ENCODE measurements at regions not wholly inside any gene's neighbourhood (a gene's known extent, or its start where the extent isn't known, plus 50 kb on each side); places are given as distances from the start of the nearest gene placed in this dataset.

DNA sequence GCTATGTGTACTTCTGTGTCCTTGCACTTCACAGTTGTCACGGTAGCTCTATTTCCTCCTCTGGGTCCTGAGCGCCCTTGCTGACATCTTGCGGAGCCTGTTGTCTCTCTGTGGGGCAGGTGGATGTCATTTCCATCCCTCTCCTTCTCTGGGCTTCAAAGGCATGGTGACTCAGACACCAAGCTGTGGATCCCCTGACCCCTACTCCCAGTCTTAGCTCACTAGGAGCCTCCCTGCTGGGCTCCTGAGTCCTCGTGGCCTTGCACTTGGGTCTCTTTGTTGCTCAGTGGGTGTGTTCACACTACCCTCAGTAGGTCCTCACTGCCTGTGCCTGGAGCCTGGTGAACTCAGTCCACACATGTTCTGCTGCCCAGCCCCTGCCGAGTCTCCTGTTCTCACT lies 100.3 kb upstream of the PAX2 start:
- BruUV-seq (replicated peaks), result no TSS peak
- intact Hi-C loops (cut with micrococcal nuclease; ENCODE audit: unreplicated experiment), result no loop called here
- Histone ChIP-seq H3K9me3 (no peaks in the 10 kb centered on the region), H3K36me3 (ENCODE audit: control insufficient read depth, insufficient read depth, low read length) (no peaks in the 10 kb centered on the region), H3K4me3 (ENCODE audit: low read depth, low read length) (no peak overlapping the region), H3K4me1 (no peaks in the 10 kb centered on the region), H3K27me3 (replicated peaks; ENCODE audit: control insufficient read depth, insufficient read depth, low read length) (no peaks in the 10 kb centered on the region)
- H3K27me3 Mint-ChIP-seq (ENCODE audit: insufficient read depth, unreplicated experiment), result peaks cover 6% of the 10 kb centered on the region
- H3K4me3 Mint-ChIP-seq (ENCODE audit: unreplicated experiment), result no peak overlapping the region
- POLR2A ChIA-PET, result no interaction called here
- H3K36me3 Mint-ChIP-seq (ENCODE audit: insufficient read depth, unreplicated experiment), result no peaks in the 10 kb centered on the region
- H3K4me1 Mint-ChIP-seq (ENCODE audit: low read depth, unreplicated experiment), result peaks cover 7% of the 10 kb centered on the region
- CTCF ChIA-PET, result no interaction called here
- no peak overlapping the region for H3K27ac Mint-ChIP-seq (ENCODE audit: unreplicated experiment)
- DNase-seq, result no peak
- H3K9me3 Mint-ChIP-seq (ENCODE audit: unreplicated experiment), result no peaks in the 10 kb centered on the region
- TF ChIP-seq, protein P1, sequence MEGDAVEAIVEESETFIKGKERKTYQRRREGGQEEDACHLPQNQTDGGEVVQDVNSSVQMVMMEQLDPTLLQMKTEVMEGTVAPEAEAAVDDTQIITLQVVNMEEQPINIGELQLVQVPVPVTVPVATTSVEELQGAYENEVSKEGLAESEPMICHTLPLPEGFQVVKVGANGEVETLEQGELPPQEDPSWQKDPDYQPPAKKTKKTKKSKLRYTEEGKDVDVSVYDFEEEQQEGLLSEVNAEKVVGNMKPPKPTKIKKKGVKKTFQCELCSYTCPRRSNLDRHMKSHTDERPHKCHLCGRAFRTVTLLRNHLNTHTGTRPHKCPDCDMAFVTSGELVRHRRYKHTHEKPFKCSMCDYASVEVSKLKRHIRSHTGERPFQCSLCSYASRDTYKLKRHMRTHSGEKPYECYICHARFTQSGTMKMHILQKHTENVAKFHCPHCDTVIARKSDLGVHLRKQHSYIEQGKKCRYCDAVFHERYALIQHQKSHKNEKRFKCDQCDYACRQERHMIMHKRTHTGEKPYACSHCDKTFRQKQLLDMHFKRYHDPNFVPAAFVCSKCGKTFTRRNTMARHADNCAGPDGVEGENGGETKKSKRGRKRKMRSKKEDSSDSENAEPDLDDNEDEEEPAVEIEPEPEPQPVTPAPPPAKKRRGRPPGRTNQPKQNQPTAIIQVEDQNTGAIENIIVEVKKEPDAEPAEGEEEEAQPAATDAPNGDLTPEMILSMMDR (IDR thresholded peaks at IDR 0.05; ENCODE audit: insufficient read depth in 1 of 2, low read depth in 1 of 2, low read length in 1 of 2, severe bottlenecking in 1 of 2, unreplicated experiment in 1 of 2), result no peak

DNA sequence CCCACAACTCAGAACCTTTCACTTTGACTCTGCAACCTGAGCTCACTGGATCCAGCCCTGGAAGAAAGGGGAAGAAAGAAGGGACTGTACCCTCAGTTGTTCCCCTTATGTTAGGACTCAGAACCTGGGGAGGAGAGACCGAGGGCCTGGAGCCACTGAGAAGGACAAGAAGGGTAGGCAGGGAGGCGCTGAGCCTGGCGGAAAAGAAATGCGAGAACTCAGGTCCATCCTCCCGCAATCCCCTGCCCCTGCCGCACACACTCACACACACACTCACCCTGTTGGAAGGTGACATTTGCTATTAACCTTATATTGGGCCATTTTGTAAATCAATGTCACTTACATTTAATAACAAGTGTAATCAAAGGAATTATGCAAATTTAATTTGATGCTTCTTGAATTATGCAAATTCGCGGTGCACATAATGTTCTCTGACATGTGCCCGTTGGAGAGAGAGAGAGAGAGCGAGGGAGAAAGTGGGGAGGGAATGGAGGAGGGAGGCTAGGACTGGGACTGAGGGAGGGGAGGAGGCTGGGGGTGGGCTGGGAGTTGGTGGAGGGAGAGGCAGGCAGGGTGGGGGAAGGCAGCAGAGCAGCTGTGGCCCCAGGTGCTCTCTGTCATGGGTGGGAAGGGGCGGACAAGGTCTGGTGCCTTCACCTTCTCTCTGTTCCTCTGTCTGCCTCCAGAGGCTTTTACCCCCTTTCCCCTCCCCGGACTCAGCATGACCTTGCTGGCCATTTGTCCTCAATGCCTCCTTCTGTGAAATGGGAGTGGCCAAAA lies 99.6 kb upstream of the PAX2 start:
- TF ChIP-seq, protein P1 (IDR thresholded peaks at IDR 0.05; ENCODE audit: insufficient read depth in 1 of 2, low read depth in 1 of 2, low read length in 1 of 2, severe bottlenecking in 1 of 2, unreplicated experiment in 1 of 2), result no peak
- Histone ChIP-seq H3K36me3 (ENCODE audit: control insufficient read depth, insufficient read depth, low read length) (no peaks in the 10 kb centered on the region), H3K4me1 (no peaks in the 10 kb centered on the region), H3K4me3 (ENCODE audit: low read depth, low read length) (no peak overlapping the region), H3K27me3 (replicated peaks; ENCODE audit: control insufficient read depth, insufficient read depth, low read length) (no peaks in the 10 kb centered on the region), H3K9me3 (no peaks in the 10 kb centered on the region)
- Mint-ChIP-seq H3K27ac (ENCODE audit: unreplicated experiment) (no peak overlapping the region), H3K36me3 (ENCODE audit: insufficient read depth, unreplicated experiment) (no peaks in the 10 kb centered on the region), H3K9me3 (ENCODE audit: unreplicated experiment) (no peaks in the 10 kb centered on the region), H3K4me3 (ENCODE audit: unreplicated experiment) (no peak overlapping the region), H3K4me1 (ENCODE audit: low read depth, unreplicated experiment) (peaks cover 7% of the 10 kb centered on the region), H3K27me3 (ENCODE audit: insufficient read depth, unreplicated experiment) (peaks cover 6% of the 10 kb centered on the region)
- ChIA-PET POLR2A (no interaction called here), CTCF (no interaction called here)
- intact Hi-C loops (cut with micrococcal nuclease; ENCODE audit: unreplicated experiment), result no loop called here
- DNase-seq, result no peak
- BruUV-seq (replicated peaks), result no TSS peak

DNA sequence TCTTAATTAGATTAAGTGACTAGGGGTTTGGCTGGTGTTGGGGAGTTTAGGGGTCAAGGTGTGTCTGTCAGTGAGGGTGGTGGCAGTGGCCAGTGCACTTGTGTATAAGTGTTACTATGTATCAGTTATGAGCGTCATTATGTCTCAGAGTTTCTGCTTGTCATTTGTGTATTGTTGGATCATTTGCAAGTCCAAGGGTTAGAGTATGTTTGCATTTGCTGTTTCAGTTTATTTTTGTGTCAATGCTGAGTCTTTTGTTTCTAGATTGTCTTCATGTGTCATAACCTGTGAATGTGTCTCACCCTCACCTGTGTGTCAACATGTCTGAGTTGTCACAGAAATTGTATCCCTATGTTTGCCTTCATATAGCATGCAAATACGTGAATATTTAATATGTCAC lies 97.5 kb upstream of the PAX2 start:
- H3K4me3 Mint-ChIP-seq (ENCODE audit: unreplicated experiment), result no peak overlapping the region
- BruUV-seq (replicated peaks), result no TSS peak
- peaks cover 6% of the 10 kb centered on the region for H3K27me3 Mint-ChIP-seq (ENCODE audit: insufficient read depth, unreplicated experiment)
- intact Hi-C loops (cut with micrococcal nuclease; ENCODE audit: unreplicated experiment), result no loop called here
- ChIA-PET POLR2A (no interaction called here), CTCF (no interaction called here)
- peak in 1 of 2 experiments; percentile 42 for DNase-seq
- Histone ChIP-seq H3K4me1 (no peaks in the 10 kb centered on the region), H3K36me3 (ENCODE audit: control insufficient read depth, insufficient read depth, low read length) (no peaks in the 10 kb centered on the region), H3K27me3 (replicated peaks; ENCODE audit: control insufficient read depth, insufficient read depth, low read length) (peaks cover 2% of the 10 kb centered on the region; the same call in 1 of the 2 replicates), H3K9me3 (no peaks in the 10 kb centered on the region), H3K4me3 (ENCODE audit: low read depth, low read length) (no peak overlapping the region)
- no peaks in the 10 kb centered on the region for H3K36me3 Mint-ChIP-seq (ENCODE audit: insufficient read depth, unreplicated experiment)
- peak overlapping the region; percentile 56 for H3K27ac Mint-ChIP-seq (ENCODE audit: unreplicated experiment)
- TF ChIP-seq, protein P1 (IDR thresholded peaks at IDR 0.05; ENCODE audit: insufficient read depth in 1 of 2, low read depth in 1 of 2, low read length in 1 of 2, severe bottlenecking in 1 of 2, unreplicated experiment in 1 of 2), result no peak
- H3K9me3 Mint-ChIP-seq (ENCODE audit: unreplicated experiment), result no peaks in the 10 kb centered on the region
- peaks cover 7% of the 10 kb centered on the region for H3K4me1 Mint-ChIP-seq (ENCODE audit: low read depth, unreplicated experiment)

Measured in Caco-2 (cell line).